ENCODE measurements at regions not wholly inside any gene's neighbourhood (a gene's known extent, or its start where the extent isn't known, plus 50 kb on each side); places are given as distances from the start of the nearest gene placed in this dataset.
A peak's percentile ranks its signal among the peaks of the same experiment; 100 is the strongest.
"Not testable (repeated sequence)": the region's sequence is repeated elsewhere in the genome, so short reads cannot be mapped to it uniquely, and the experiment has no call there.

- not testable (repeated sequence) for H3K4me3 Mint-ChIP-seq; H3K27me3 Mint-ChIP-seq; H3K4me1 Mint-ChIP-seq (ENCODE audit: low read depth); H3K9me3 Mint-ChIP-seq (ENCODE audit: low read depth); H3K27ac Mint-ChIP-seq; H3K36me3 Mint-ChIP-seq
Measured at GRCh38 chr20:48374031-48374907, 453.5 kb downstream of the PREX1 start.

DNA sequence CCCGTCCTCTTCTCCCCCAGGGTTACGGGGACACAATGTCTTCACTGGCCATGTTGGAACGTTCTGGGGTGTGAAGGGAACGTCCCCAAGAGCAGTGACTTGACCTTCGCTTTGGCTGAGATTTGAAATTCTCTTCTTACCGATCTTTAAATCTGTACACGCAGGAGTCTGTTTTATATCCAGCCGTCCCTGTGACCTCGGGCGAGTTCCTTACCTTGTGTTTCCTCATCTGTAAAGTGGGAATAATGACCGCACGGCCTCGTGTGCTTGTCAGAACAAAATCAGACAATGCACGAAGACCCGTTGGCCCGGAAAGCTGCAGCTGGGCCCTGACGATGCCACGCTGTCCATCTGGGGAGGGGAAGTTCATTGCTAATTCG lies 454.3 kb downstream of the PREX1 start:
- Mint-ChIP-seq H3K4me1 (ENCODE audit: low read depth) (no peaks in the 10 kb centered on the region), H3K9me3 (ENCODE audit: low read depth) (no peaks in the 10 kb centered on the region)

DNA sequence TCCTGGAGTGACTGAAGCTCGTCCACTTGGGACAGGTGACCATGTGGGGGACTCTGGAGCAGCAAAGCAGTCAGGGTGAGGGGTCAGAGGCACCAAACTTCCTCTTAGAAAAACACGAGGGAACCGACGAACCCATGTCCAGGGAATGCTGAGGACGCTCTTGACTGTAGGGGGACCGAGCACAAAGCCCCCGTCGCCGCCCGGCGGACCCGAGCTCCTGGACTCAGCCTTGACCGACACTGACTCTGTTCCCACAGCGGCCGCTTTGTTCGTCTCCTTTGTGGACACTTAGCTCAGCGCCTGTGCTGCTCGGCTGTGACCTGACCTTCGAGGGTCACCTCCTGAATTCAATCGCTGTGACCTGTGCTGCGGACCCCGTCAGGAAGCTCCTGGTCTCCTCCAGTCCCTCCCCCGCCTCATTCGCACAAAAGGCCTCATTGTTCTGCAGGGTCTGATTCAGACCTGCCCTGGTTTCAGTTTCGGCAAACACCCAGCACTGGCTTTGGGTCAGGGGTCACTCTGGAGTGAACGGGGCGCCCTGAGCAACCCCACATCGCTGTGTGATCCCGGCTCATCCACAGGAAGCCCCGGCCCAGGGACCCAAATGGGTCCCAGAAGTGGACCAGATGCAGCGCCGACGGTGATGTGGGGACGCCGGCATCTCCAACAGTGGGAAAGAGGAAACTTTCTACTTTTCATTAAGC lies 454.8 kb downstream of the PREX1 start:
- not testable (repeated sequence) for H3K4me1 Mint-ChIP-seq (ENCODE audit: low read depth); H3K27ac Mint-ChIP-seq; H3K36me3 Mint-ChIP-seq; H3K4me3 Mint-ChIP-seq; H3K27me3 Mint-ChIP-seq; H3K9me3 Mint-ChIP-seq (ENCODE audit: low read depth)

More for the DNA sequence above, 454.3 kb downstream of the PREX1 start:
- Mint-ChIP-seq H3K27ac (no peak overlapping the region), H3K4me3 (no peak overlapping the region), H3K27me3 (peaks cover 4% of the 10 kb centered on the region), H3K36me3 (no peaks in the 10 kb centered on the region)

DNA sequence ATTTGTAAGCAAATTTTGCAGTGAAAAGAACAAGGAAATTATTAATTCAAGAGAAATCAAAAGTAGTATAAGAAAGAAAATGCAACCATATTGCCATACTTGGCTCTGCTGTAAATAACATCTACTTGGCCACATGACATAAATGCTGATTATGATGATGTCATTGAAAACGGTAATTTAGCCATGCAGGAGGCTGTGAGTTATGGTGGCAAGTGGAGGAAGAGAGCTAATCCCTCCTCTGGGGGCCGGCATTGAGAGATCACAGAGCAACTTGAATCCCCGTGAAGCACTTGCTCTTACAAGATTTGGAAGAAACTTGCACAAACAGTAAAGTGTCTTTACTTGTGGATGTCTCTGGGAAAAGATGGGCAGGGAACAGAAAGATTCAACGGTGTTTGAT lies 456.6 kb downstream of the PREX1 start:
- Mint-ChIP-seq H3K27ac (no peak overlapping the region), H3K4me1 (ENCODE audit: low read depth) (peaks cover 4% of the 10 kb centered on the region), H3K27me3 (peaks cover 8% of the 10 kb centered on the region), H3K9me3 (ENCODE audit: low read depth) (no peaks in the 10 kb centered on the region), H3K36me3 (no peaks in the 10 kb centered on the region), H3K4me3 (no peak overlapping the region)

- H3K36me3 Mint-ChIP-seq; H3K27me3 Mint-ChIP-seq; H3K4me3 Mint-ChIP-seq; H3K9me3 Mint-ChIP-seq (ENCODE audit: low read depth); H3K27ac Mint-ChIP-seq; H3K4me1 Mint-ChIP-seq (ENCODE audit: low read depth): not testable (repeated sequence)
Measured at GRCh38 chr20:48368580-48369021, 459.2 kb downstream of the PREX1 start.

- not testable (repeated sequence) for H3K27ac Mint-ChIP-seq, H3K27me3 Mint-ChIP-seq
- peak overlapping the region; percentile 18 for H3K4me3 Mint-ChIP-seq
Measured at GRCh38 chr20:48367541-48368358, 460.0 kb downstream of the PREX1 start.

GRCh38 chr20:48366230-48366629 lies 461.6 kb downstream of the PREX1 start:
- Mint-ChIP-seq H3K36me3 (no peaks in the 10 kb centered on the region), H3K27me3 (peaks cover 8% of the 10 kb centered on the region), H3K27ac (no peak overlapping the region), H3K4me1 (ENCODE audit: low read depth) (peaks cover 4% of the 10 kb centered on the region), H3K9me3 (ENCODE audit: low read depth) (no peaks in the 10 kb centered on the region), H3K4me3 (no peak overlapping the region)

More at GRCh38 chr20:48367541-48368358, 460.0 kb downstream of the PREX1 start:
- not testable (repeated sequence) for H3K9me3 Mint-ChIP-seq (ENCODE audit: low read depth); H3K4me1 Mint-ChIP-seq (ENCODE audit: low read depth); H3K36me3 Mint-ChIP-seq

- Mint-ChIP-seq H3K9me3 (ENCODE audit: low read depth) (no peaks in the 10 kb centered on the region), H3K4me1 (ENCODE audit: low read depth) (peaks cover 4% of the 10 kb centered on the region), H3K27ac (no peak overlapping the region), H3K36me3 (no peaks in the 10 kb centered on the region), H3K27me3 (peaks cover 8% of the 10 kb centered on the region), H3K4me3 (no peak overlapping the region)
Measured at GRCh38 chr20:48364688-48365421, 462.9 kb downstream of the PREX1 start.

GRCh38 chr20:48364055-48364454 lies 463.7 kb downstream of the PREX1 start:
- no peak overlapping the region for H3K27ac Mint-ChIP-seq
- no peaks in the 10 kb centered on the region for H3K36me3 Mint-ChIP-seq
- H3K4me1 Mint-ChIP-seq (ENCODE audit: low read depth): peaks cover 4% of the 10 kb centered on the region
- H3K4me3 Mint-ChIP-seq: no peak overlapping the region
- H3K27me3 Mint-ChIP-seq: peaks cover 8% of the 10 kb centered on the region
- no peaks in the 10 kb centered on the region for H3K9me3 Mint-ChIP-seq (ENCODE audit: low read depth)

DNA sequence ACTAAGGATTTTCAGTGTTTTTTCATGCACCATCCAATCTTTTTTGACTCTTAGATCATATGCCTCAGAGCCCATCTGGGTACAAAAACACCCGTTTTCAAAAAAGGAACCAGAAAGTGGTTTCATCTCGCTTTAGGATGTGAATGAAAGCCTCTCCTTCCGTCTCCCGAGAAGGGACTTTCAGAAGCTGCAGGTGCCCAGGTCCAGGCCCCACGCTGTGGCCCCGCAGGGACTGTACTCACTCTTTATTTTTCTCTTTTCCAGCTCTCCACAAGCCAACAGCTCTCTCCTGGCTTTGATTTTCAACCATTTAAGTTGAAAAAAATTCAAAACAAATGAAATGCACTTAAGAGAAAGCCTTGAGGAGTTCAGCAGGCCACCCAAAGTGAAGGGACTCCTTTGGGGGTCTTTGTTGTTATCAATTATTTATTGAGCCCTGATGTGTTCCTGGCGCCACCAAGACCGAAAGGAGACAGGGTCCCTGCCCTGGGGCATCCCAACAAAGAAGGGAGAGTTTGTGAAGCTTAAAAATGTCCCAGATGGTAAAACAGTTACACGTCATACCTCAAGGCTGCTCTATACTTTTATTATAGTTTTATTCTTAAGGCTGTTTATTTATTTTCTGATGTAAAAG lies 467.3 kb downstream of the PREX1 start:
- Mint-ChIP-seq H3K27me3 (peaks cover 4% of the 10 kb centered on the region), H3K27ac (no peak overlapping the region), H3K9me3 (ENCODE audit: low read depth) (no peaks in the 10 kb centered on the region), H3K4me3 (no peak overlapping the region), H3K4me1 (ENCODE audit: low read depth) (no peaks in the 10 kb centered on the region), H3K36me3 (no peaks in the 10 kb centered on the region)

GRCh38 chr20:48359692-48360341 lies 468.0 kb downstream of the PREX1 start:
- no peak overlapping the region for H3K4me3 Mint-ChIP-seq
- H3K9me3 Mint-ChIP-seq (ENCODE audit: low read depth): no peaks in the 10 kb centered on the region
- peaks cover 4% of the 10 kb centered on the region for H3K27me3 Mint-ChIP-seq
- H3K36me3 Mint-ChIP-seq: no peaks in the 10 kb centered on the region
- H3K27ac Mint-ChIP-seq: no peak overlapping the region
- no peaks in the 10 kb centered on the region for H3K4me1 Mint-ChIP-seq (ENCODE audit: low read depth)

DNA sequence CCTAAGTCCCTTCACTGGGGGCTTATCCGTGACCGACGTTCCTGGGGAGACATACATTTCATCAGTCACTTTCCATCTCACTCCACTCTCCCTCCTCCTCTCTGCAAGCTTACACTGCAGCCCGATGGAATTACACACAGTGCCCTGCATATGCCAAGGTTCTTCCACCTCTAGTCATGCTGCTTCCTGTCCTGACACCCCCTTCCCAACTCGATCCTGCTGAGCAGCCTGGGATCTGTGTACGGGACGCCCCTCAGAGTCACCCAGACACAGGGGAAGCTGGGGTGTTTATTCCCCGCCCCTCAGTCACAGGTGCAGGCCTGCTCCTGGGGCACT lies 468.8 kb downstream of the PREX1 start:
- H3K4me3 Mint-ChIP-seq; H3K27ac Mint-ChIP-seq; H3K36me3 Mint-ChIP-seq; H3K27me3 Mint-ChIP-seq; H3K9me3 Mint-ChIP-seq (ENCODE audit: low read depth); H3K4me1 Mint-ChIP-seq (ENCODE audit: low read depth): not testable (repeated sequence)

- peaks cover 5% of the 10 kb centered on the region for H3K9me3 Mint-ChIP-seq (ENCODE audit: low read depth)
- H3K4me3 Mint-ChIP-seq: no peak overlapping the region
Measured at GRCh38 chr20:48358176-48359054, 469.4 kb downstream of the PREX1 start.

More at GRCh38 chr20:48358176-48359054, 469.4 kb downstream of the PREX1 start:
- H3K4me1 Mint-ChIP-seq (ENCODE audit: low read depth): no peaks in the 10 kb centered on the region
- H3K27me3 Mint-ChIP-seq: peaks cover 4% of the 10 kb centered on the region
- no peaks in the 10 kb centered on the region for H3K36me3 Mint-ChIP-seq
- H3K27ac Mint-ChIP-seq: no peak overlapping the region

Data from activated naive CD8-positive, alpha-beta T cell (primary cell).